ENCODE measurements at regions not wholly inside any gene's neighbourhood (a gene's known extent, or its start where the extent isn't known, plus 50 kb on each side); places are given as distances from the start of the nearest gene placed in this dataset.

GRCh38 chr12:39011166-39011565 lies 105.8 kb upstream of the CPNE8 start:
- no peak overlapping the region for H3T11ph ChIP-seq (ENCODE audit: low read length)
- no CpG with 5 or more reads among the region's 2 CpGs for WGBS (ENCODE audit: extremely low coverage, insufficient read length, low lambda C conversion rate)
- H3K9ac ChIP-seq (ENCODE audit: extremely low read depth, insufficient read length, low read length) = no peak overlapping the region

More at GRCh38 chr12:39011166-39011565, 105.8 kb upstream of the CPNE8 start:
- Histone ChIP-seq H3K18ac (ENCODE audit: insufficient read length, low read depth, low read length) (no peak overlapping the region), H3K27ac (ENCODE audit: insufficient read length, low read depth, low read length) (no peak overlapping the region), H4K8ac (replicated peaks; ENCODE audit: insufficient read length, low read depth, low read length) (no peak overlapping the region), H2AK5ac (ENCODE audit: insufficient read length, low read length) (no peak overlapping the region), H2BK12ac (ENCODE audit: insufficient read length, low read depth, low read length) (no peak overlapping the region), H3K9me3 (ENCODE audit: control insufficient read depth, low read depth, low read length) (no peaks in the 10 kb centered on the region), H3K4ac (ENCODE audit: low read depth, low read length) (no peak overlapping the region), H3K79me2 (ENCODE audit: insufficient read depth, low read length) (no peaks in the 10 kb centered on the region), H2BK15ac (ENCODE audit: low read depth, low read length) (no peak overlapping the region), H3K23ac (ENCODE audit: insufficient read length, low read depth, low read length) (no peak overlapping the region), H3K14ac (ENCODE audit: insufficient read depth, low read length) (no peak overlapping the region), H2AFZ (ENCODE audit: low read length) (no peak overlapping the region), H3K4me2 (ENCODE audit: insufficient read depth, insufficient read length, low read length) (no peak overlapping the region), H2BK120ac (ENCODE audit: low read depth, low read length, poor library complexity, severe bottlenecking) (no peak overlapping the region), H3K23me2 (ENCODE audit: insufficient read length, low read depth, low read length, poor library complexity, severe bottlenecking) (no peaks in the 10 kb centered on the region), H2BK5ac (ENCODE audit: insufficient read length, low read length) (no peak overlapping the region), H3K79me1 (ENCODE audit: insufficient read depth, low read depth, low read length, poor library complexity, severe bottlenecking) (no peaks in the 10 kb centered on the region), H4K91ac (ENCODE audit: insufficient read length, low read depth, low read length) (no peak overlapping the region), H4K20me1 (ENCODE audit: control insufficient read depth, insufficient read depth, insufficient read length) (no peaks in the 10 kb centered on the region), H3K4me1 (ENCODE audit: insufficient read depth, low read length) (no peaks in the 10 kb centered on the region), H2BK20ac (ENCODE audit: low read depth, low read length, poor library complexity, severe bottlenecking) (no peak overlapping the region), H3K27me3 (ENCODE audit: insufficient read depth, low read length) (no peaks in the 10 kb centered on the region), H3K56ac (ENCODE audit: insufficient read length, low read depth, low read length) (no peak overlapping the region), H4K5ac (ENCODE audit: insufficient read length, low read depth, low read length) (no peak overlapping the region)
- TF ChIP-seq, protein P1, sequence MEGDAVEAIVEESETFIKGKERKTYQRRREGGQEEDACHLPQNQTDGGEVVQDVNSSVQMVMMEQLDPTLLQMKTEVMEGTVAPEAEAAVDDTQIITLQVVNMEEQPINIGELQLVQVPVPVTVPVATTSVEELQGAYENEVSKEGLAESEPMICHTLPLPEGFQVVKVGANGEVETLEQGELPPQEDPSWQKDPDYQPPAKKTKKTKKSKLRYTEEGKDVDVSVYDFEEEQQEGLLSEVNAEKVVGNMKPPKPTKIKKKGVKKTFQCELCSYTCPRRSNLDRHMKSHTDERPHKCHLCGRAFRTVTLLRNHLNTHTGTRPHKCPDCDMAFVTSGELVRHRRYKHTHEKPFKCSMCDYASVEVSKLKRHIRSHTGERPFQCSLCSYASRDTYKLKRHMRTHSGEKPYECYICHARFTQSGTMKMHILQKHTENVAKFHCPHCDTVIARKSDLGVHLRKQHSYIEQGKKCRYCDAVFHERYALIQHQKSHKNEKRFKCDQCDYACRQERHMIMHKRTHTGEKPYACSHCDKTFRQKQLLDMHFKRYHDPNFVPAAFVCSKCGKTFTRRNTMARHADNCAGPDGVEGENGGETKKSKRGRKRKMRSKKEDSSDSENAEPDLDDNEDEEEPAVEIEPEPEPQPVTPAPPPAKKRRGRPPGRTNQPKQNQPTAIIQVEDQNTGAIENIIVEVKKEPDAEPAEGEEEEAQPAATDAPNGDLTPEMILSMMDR (conservative IDR thresholded peaks at IDR 0.05) = no peak
- Mint-ChIP-seq H3K4me3 (no peak overlapping the region), H3K27ac (no peak overlapping the region), H3K4me1 (no peaks in the 10 kb centered on the region; a peak in 1 of 4 replicates), H3K36me3 (ENCODE audit: insufficient read depth in 1 of 3, low read depth in 3 of 3) (no peaks in the 10 kb centered on the region), H3K9me3 (no peaks in the 10 kb centered on the region), H3K27me3 (ENCODE audit: low read depth) (no peaks in the 10 kb centered on the region)
- DNase-seq = no peak

Data from H9 (cell line).